ENCODE measurements at regions not wholly inside any gene's neighbourhood (a gene's known extent, or its start where the extent isn't known, plus 50 kb on each side); places are given as distances from the start of the nearest gene placed in this dataset.

DNA sequence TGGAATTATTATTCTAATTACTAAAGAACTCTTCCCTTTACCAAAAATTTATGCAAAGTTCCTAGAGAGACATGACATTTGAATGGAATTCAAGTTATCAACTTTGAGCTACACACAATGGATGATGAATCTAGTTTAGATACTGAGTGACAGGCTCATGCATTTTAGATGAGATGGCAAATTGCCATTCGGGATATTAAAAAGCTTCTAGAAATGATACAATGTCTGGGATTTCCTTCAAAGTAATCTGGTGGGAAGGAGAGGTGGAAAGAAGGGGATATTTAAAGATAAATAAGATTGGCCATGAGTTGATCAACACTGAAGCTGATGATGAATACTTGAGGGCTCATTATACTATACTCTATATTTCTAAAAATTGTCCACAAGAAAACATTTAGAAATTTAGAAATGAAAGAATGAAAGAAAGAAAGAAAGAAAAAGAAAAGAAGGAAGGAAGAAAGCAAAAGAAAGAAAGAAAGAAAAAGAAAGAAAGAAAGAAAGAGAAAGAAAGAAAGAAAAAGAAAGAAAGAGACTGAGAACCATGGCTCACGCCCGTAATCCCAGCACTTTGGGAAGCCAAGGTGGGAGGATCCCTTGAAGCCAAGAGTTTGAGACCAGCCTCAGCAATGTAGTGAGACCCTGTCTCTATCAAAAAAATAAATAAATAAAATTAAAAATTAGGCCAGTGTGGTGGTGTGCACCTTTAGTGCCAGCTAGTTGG lies 62.6 kb upstream of the NEDD4L start:
- no peaks in the 10 kb centered on the region for H3K9me3 ChIP-seq (ENCODE audit: insufficient read depth in 2 of 2, low read depth in 1 of 2, low read length in 1 of 2)
- H4K91ac ChIP-seq (replicated peaks; ENCODE audit: insufficient read length, low read length): no peak overlapping the region
- no peak overlapping the region for H2BK15ac ChIP-seq (ENCODE audit: low read length)
- no peak overlapping the region for H3K23ac ChIP-seq (ENCODE audit: insufficient read length)
- no peak overlapping the region for H4K8ac ChIP-seq (ENCODE audit: extremely low read depth, insufficient read depth, low read length)
- H3K23me2 ChIP-seq (ENCODE audit: low read depth, low read length): no peaks in the 10 kb centered on the region
- H3K4me3 ChIP-seq (ENCODE audit: extremely low read depth in 1 of 4, insufficient read depth in 2 of 4, low read depth in 3 of 4, low read length in 4 of 4): no peak overlapping the region
- peak overlapping the region; percentile 76; the same call in 1 of the 2 replicates for H2BK20ac ChIP-seq (ENCODE audit: low read length)
- no peak overlapping the region for H3K14ac ChIP-seq (ENCODE audit: insufficient read length)
- no peak overlapping the region for H3K4ac ChIP-seq (replicated peaks; ENCODE audit: insufficient read length, low read depth, low read length)
- TF ChIP-seq, protein P1, sequence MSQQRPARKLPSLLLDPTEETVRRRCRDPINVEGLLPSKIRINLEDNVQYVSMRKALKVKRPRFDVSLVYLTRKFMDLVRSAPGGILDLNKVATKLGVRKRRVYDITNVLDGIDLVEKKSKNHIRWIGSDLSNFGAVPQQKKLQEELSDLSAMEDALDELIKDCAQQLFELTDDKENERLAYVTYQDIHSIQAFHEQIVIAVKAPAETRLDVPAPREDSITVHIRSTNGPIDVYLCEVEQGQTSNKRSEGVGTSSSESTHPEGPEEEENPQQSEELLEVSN (IDR thresholded peaks at IDR 0.05): no peak
- no peak for TF ChIP-seq KDM4A (IDR thresholded peaks at IDR 0.05; ENCODE audit: low read depth, low read length, severe bottlenecking)
- TF ChIP-seq NRF1 (IDR thresholded peaks at IDR 0.05; ENCODE audit: low read depth, low read length): no peak
- TF ChIP-seq, protein P2, sequence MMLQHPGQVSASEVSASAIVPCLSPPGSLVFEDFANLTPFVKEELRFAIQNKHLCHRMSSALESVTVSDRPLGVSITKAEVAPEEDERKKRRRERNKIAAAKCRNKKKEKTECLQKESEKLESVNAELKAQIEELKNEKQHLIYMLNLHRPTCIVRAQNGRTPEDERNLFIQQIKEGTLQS (IDR thresholded peaks at IDR 0.05; ENCODE audit: insufficient read depth, low read depth, low read length): no peak
- no peak for TF ChIP-seq SUZ12 (IDR thresholded peaks at IDR 0.05; ENCODE audit: low read length)
- no peak for TF ChIP-seq NANOG (IDR thresholded peaks at IDR 0.05; ENCODE audit: insufficient read depth, low read depth, low read length, poor library complexity, severe bottlenecking)
- TF ChIP-seq TCF12 (IDR thresholded peaks at IDR 0.05; ENCODE audit: low read depth, low read length): no peak
- TF ChIP-seq CREB1 (IDR thresholded peaks at IDR 0.05): no peak
- no peaks in the 10 kb centered on the region; a peak in 3 of 7 replicates for H3K4me1 ChIP-seq (replicated peaks in 1 of 4; ENCODE audit: control insufficient read depth in 3 of 4, insufficient read depth in 4 of 4, low read length in 3 of 4)
- H2BK5ac ChIP-seq (ENCODE audit: low read depth, low read length): no peak overlapping the region; the same call in 1 of the 2 replicates
- H2BK120ac ChIP-seq (replicated peaks; ENCODE audit: low read depth, low read length): no peak overlapping the region
- H3K79me1 ChIP-seq (ENCODE audit: low read depth, low read length): no peaks in the 10 kb centered on the region
- H2BK12ac ChIP-seq (ENCODE audit: low read depth, low read length): peak overlapping the region; percentile 83; the same call in 1 of the 2 replicates
- H3K56ac ChIP-seq (replicated peaks; ENCODE audit: insufficient read length, low read depth, low read length): no peak overlapping the region
- WGBS, 2 experiments (ENCODE audit: extremely low coverage in 1 of 2, insufficient coverage in 1 of 2, insufficient read length in 1 of 2, insufficient replicate concordance in 2 of 2, low coverage in 1 of 2, low lambda C conversion rate in 2 of 2, missing lambda C conversion rate in 1 of 2): 92% methylated on average over 3 of the region's 3 CpGs; no CpG with 5 or more reads in 1 of the 2 experiments
- H4K20me1 ChIP-seq (replicated peaks in 1 of 2; ENCODE audit: control insufficient read depth in 1 of 2, insufficient read depth in 2 of 2, low read length in 2 of 2): no peaks in the 10 kb centered on the region
- FAIRE-seq: no peak
- no peak overlapping the region; the same call in 1 of the 2 replicates for H2AK5ac ChIP-seq (ENCODE audit: low read depth, low read length)
- no peaks in the 10 kb centered on the region for H3K27me3 ChIP-seq (replicated peaks in 1 of 4; ENCODE audit: control insufficient read depth in 3 of 4, extremely low read depth in 1 of 4, insufficient read depth in 3 of 4, low read length in 3 of 4)
- H3K4me2 ChIP-seq (ENCODE audit: insufficient read depth in 1 of 2, low read depth in 2 of 2, low read length in 2 of 2): no peak overlapping the region
- no peak overlapping the region for H3K27ac ChIP-seq (ENCODE audit: low read depth, low read length)
- H3K18ac ChIP-seq (ENCODE audit: extremely low read depth, low read length): no peak overlapping the region
- POLR2A ChIA-PET (ENCODE audit: partially characterized antibody): interaction anchor here (1.0 kb wide), 1 partner anchor 9 kb away, joined by 3 read pairs; no protein-coding TSS in a partner anchor
- no peak for DNase-seq (ENCODE audit: low read depth in 1 of 2, low spot score in 2 of 2)
- H3K36me3 ChIP-seq (ENCODE audit: control insufficient read depth in 2 of 4, insufficient read depth in 4 of 4, low read length in 3 of 4): no peaks in the 10 kb centered on the region
- no peak overlapping the region for H4K5ac ChIP-seq (ENCODE audit: insufficient read length, low read depth, low read length)
- H3K9ac ChIP-seq (replicated peaks in 1 of 4; ENCODE audit: extremely low read depth in 1 of 4, low read depth in 3 of 4, low read length in 3 of 4): no peak overlapping the region
- no peak overlapping the region for H2AFZ ChIP-seq (ENCODE audit: low read length)
- CTCF ChIA-PET (ENCODE audit: partially characterized antibody): interaction anchor here (1.0 to 4.8 kb wide), 6 partner anchors 11 to 205 kb away, joined by 3 to 27 read pairs (median 5); partner anchors contain the start of gene NEDD4L
- no peaks in the 10 kb centered on the region for H3K79me2 ChIP-seq (ENCODE audit: control insufficient read depth in 1 of 2, insufficient read depth in 2 of 2, low read length in 2 of 2)
